NCI-H446 treated with DMSO at 0.1 percent for 48 hours (cell line): ENCODE measurements at regions not wholly inside any gene's neighbourhood (a gene's known extent, or its start where the extent isn't known, plus 50 kb on each side); places are given as distances from the start of the nearest gene placed in this dataset.
"Not testable (repeated sequence)": the region's sequence is repeated elsewhere in the genome, so short reads cannot be mapped to it uniquely, and the experiment has no call there.

ENCODE experiments used
- DNase-seq: peaks from one replicate; lab custom pipeline; 2025; lab: John Stamatoyannopoulos, UW

GRCh38 chr18:28267878-28268625 lies 91.1 kb upstream of the CDH2 start:
- no peak for DNase-seq

GRCh38 chr18:28267276-28267675 lies 90.3 kb upstream of the CDH2 start:
- no peak for DNase-seq

- no peak for DNase-seq
These were observed 79.2 kb upstream of the CDH2 start for GRCh38 chr18:28256166-28256565.

- no peak for DNase-seq
These were observed 71.7 kb upstream of the CDH2 start for GRCh38 chr18:28248653-28249052.

GRCh38 chr18:28240626-28241025 lies 63.7 kb upstream of the CDH2 start:
- DNase-seq, result not testable (repeated sequence)

- DNase-seq, result no peak
These were observed 59.6 kb upstream of the CDH2 start for GRCh38 chr18:28236487-28236886.
